ENCODE measurements at regions not wholly inside any gene's neighbourhood (a gene's known extent, or its start where the extent isn't known, plus 50 kb on each side); places are given as distances from the start of the nearest gene placed in this dataset.

GRCh38 chr10:10489805-10490571, 527.7 kb upstream of the CELF2 start:
- no peak for DNase-seq

GRCh38 chr10:10490581-10490980, 527.1 kb upstream of the CELF2 start:
- DNase-seq: no peak

- DNase-seq: no peak
Measured at GRCh38 chr10:10492420-10492819, 525.3 kb upstream of the CELF2 start.

- DNase-seq: no peak
Measured at GRCh38 chr10:10493833-10494232, 523.8 kb upstream of the CELF2 start.

- no peak for DNase-seq
Measured at GRCh38 chr10:10497245-10497644, 520.4 kb upstream of the CELF2 start.

GRCh38 chr10:10498781-10499180, 518.9 kb upstream of the CELF2 start:
- DNase-seq: no peak

- DNase-seq: no peak
Measured at GRCh38 chr10:10499839-10500238, 517.8 kb upstream of the CELF2 start.

- DNase-seq: no peak
Measured at GRCh38 chr10:10500937-10501336, 516.7 kb upstream of the CELF2 start.

- DNase-seq: no peak
Measured at GRCh38 chr10:10503772-10504171, 513.9 kb upstream of the CELF2 start.

GRCh38 chr10:10508211-10508610, 509.5 kb upstream of the CELF2 start:
- no peak for DNase-seq

- no peak for DNase-seq
Measured at GRCh38 chr10:10510179-10510578, 507.5 kb upstream of the CELF2 start.

- DNase-seq: no peak
Measured at GRCh38 chr10:10513067-10513466, 504.6 kb upstream of the CELF2 start.

- no peak for DNase-seq
Measured at GRCh38 chr10:10513898-10514297, 503.8 kb upstream of the CELF2 start.

GRCh38 chr10:10514797-10515196, 502.9 kb upstream of the CELF2 start:
- no peak for DNase-seq

- DNase-seq: no peak
Measured at GRCh38 chr10:10515479-10516204, 502.0 kb upstream of the CELF2 start.

GRCh38 chr10:10516346-10517130, 501.1 kb upstream of the CELF2 start:
- DNase-seq: no peak

- no peak for DNase-seq
Measured at GRCh38 chr10:10517866-10518265, 499.8 kb upstream of the CELF2 start.

GRCh38 chr10:10519674-10520073, 498.0 kb upstream of the CELF2 start:
- DNase-seq: no peak

GRCh38 chr10:10520491-10521385, 496.9 kb upstream of the CELF2 start:
- DNase-seq: no peak

- no peak for DNase-seq
Measured at GRCh38 chr10:10526846-10527245, 490.8 kb upstream of the CELF2 start.

GRCh38 chr10:10527861-10528562, 489.7 kb upstream of the CELF2 start:
- DNase-seq: no peak

- DNase-seq: no peak
Measured at GRCh38 chr10:10528563-10528910, 489.1 kb upstream of the CELF2 start.
